ENCODE measurements at regions not wholly inside any gene's neighbourhood (a gene's known extent, or its start where the extent isn't known, plus 50 kb on each side); places are given as distances from the start of the nearest gene placed in this dataset.
A peak's percentile ranks its signal among the peaks of the same experiment; 100 is the strongest.

DNA sequence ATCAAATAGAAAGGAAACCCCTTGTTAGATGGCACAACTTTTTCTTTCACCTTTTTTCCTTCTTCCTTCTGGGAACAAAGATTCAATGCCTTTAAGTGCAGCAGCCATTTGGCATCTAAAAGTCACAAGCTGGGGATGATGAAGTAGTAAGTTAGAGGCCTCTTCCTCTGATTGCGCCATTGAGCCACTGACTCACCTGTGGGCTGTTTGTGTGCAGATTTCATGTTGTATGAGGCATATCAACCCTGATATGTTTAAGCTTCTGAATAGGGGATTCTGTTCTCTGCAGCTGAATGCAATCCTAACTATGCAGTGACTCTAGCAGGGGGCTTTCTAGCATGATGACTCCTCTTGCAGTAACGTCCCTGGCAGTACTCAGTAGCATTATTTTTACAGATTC lies 599.9 kb downstream of the CSNK1G3 start:
- no peak for FAIRE-seq
- BruUV-seq (replicated peaks) = no TSS peak
- ATAC-seq = no peak

GRCh38 chr5:124110942-124111341 lies 599.0 kb downstream of the CSNK1G3 start:
- Histone ChIP-seq H3K4me1 (ENCODE audit: insufficient read depth, low read length) (no peaks in the 10 kb centered on the region), H2AFZ (ENCODE audit: low read length) (no peak overlapping the region), H3K9me3 (ENCODE audit: low read length) (peaks cover 4% of the 10 kb centered on the region; the same call in 1 of the 2 replicates), H3K4me3 (replicated peaks in 1 of 3; ENCODE audit: insufficient read depth in 1 of 3, low read depth in 2 of 3, low read length in 3 of 3) (no peak overlapping the region), H3K27ac (ENCODE audit: extremely low read length, insufficient read depth, low read length) (no peak overlapping the region), H3K27me3 (ENCODE audit: control insufficient read depth in 1 of 2, insufficient read depth in 2 of 2, low read length in 2 of 2) (no peaks in the 10 kb centered on the region), H3K79me2 (ENCODE audit: insufficient read depth, low read length) (no peaks in the 10 kb centered on the region), H4K20me1 (ENCODE audit: insufficient read depth, low read length) (no peaks in the 10 kb centered on the region), H3K4me2 (ENCODE audit: low read depth, low read length) (no peak overlapping the region), H3K9ac (ENCODE audit: insufficient read depth, low read depth, low read length) (no peak overlapping the region), H3K36me3 (replicated peaks in 1 of 2; ENCODE audit: control insufficient read depth in 1 of 2, insufficient read depth in 2 of 2, low read length in 2 of 2) (no peaks in the 10 kb centered on the region)
- ChIA-PET CTCF (ENCODE audit: low intra/inter-chr PET ratio, low total read pairs) (no interaction called here), POLR2A (no interaction called here)
- no peak for ATAC-seq
- intact Hi-C loops (cut with micrococcal nuclease; ENCODE audit: unreplicated experiment) = no loop called here
- no peak for DNase-seq (ENCODE audit: low spot score)
- no peak for TF ChIP-seq POGK (CRISPR knock-in tag; conservative IDR thresholded peaks at IDR 0.05)
- TF ChIP-seq THAP8 (CRISPR knock-in tag; IDR thresholded peaks at IDR 0.05; ENCODE audit: borderline replicate concordance) = no peak
- TF ChIP-seq, protein P1, sequence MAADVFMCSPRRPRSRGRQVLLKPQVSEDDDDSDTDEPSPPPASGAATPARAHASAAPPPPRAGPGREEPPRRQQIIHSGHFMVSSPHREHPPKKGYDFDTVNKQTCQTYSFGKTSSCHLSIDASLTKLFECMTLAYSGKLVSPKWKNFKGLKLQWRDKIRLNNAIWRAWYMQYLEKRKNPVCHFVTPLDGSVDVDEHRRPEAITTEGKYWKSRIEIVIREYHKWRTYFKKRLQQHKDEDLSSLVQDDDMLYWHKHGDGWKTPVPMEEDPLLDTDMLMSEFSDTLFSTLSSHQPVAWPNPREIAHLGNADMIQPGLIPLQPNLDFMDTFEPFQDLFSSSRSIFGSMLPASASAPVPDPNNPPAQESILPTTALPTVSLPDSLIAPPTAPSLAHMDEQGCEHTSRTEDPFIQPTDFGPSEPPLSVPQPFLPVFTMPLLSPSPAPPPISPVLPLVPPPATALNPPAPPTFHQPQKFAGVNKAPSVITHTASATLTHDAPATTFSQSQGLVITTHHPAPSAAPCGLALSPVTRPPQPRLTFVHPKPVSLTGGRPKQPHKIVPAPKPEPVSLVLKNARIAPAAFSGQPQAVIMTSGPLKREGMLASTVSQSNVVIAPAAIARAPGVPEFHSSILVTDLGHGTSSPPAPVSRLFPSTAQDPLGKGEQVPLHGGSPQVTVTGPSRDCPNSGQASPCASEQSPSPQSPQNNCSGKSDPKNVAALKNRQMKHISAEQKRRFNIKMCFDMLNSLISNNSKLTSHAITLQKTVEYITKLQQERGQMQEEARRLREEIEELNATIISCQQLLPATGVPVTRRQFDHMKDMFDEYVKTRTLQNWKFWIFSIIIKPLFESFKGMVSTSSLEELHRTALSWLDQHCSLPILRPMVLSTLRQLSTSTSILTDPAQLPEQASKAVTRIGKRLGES (CRISPR knock-in tag; IDR thresholded peaks at IDR 0.05; ENCODE audit: borderline replicate concordance) = no peak
- TF ChIP-seq ZNF20 (CRISPR knock-in tag; IDR thresholded peaks at IDR 0.05) = no peak
- no TSS peak for BruUV-seq (replicated peaks)
- WGBS (ENCODE audit: low lambda C conversion rate) = 17% methylated on average over 1 of the region's 1 CpG
- FAIRE-seq = no peak
- in situ Hi-C loops (cut with HindIII; ENCODE audit: extremely low pct_ligation_motif_present, low pct_unique_long_range_greater_than_20kb) = no loop called here

More for the DNA sequence above, 599.9 kb downstream of the CSNK1G3 start:
- DNase-seq (ENCODE audit: low spot score) = no peak
- no peak overlapping the region for H3K4me3 ChIP-seq (replicated peaks in 1 of 3; ENCODE audit: insufficient read depth in 1 of 3, low read depth in 2 of 3, low read length in 3 of 3)
- WGBS (ENCODE audit: low lambda C conversion rate) = 0% methylated on average over 2 of the region's 2 CpGs
- intact Hi-C loops (cut with micrococcal nuclease; ENCODE audit: unreplicated experiment) = no loop called here
- H3K9ac ChIP-seq (ENCODE audit: insufficient read depth, low read depth, low read length) = no peak overlapping the region
- ChIA-PET POLR2A (no interaction called here), CTCF (ENCODE audit: low intra/inter-chr PET ratio, low total read pairs) (no interaction called here)
- H4K20me1 ChIP-seq (ENCODE audit: insufficient read depth, low read length) = no peaks in the 10 kb centered on the region
- no peaks in the 10 kb centered on the region for H3K79me2 ChIP-seq (ENCODE audit: insufficient read depth, low read length)
- no peak overlapping the region for H2AFZ ChIP-seq (ENCODE audit: low read length)
- no peak overlapping the region for H3K27ac ChIP-seq (ENCODE audit: extremely low read length, insufficient read depth, low read length)
- H3K4me1 ChIP-seq (ENCODE audit: insufficient read depth, low read length) = no peaks in the 10 kb centered on the region
- in situ Hi-C loops (cut with HindIII; ENCODE audit: extremely low pct_ligation_motif_present, low pct_unique_long_range_greater_than_20kb) = no loop called here
- no peak overlapping the region for H3K4me2 ChIP-seq (ENCODE audit: low read depth, low read length)
- H3K36me3 ChIP-seq (replicated peaks in 1 of 2; ENCODE audit: control insufficient read depth in 1 of 2, insufficient read depth in 2 of 2, low read length in 2 of 2) = no peaks in the 10 kb centered on the region
- no peaks in the 10 kb centered on the region for H3K27me3 ChIP-seq (ENCODE audit: control insufficient read depth in 1 of 2, insufficient read depth in 2 of 2, low read length in 2 of 2)
- TF ChIP-seq ZNF564 (CRISPR knock-in tag; IDR thresholded peaks at IDR 0.05) = no peak
- no peak for TF ChIP-seq NR0B2 (CRISPR knock-in tag; IDR thresholded peaks at IDR 0.05)
- no peak for TF ChIP-seq SOX5 (CRISPR knock-in tag; IDR thresholded peaks at IDR 0.05; ENCODE audit: borderline replicate concordance)
- peak; percentile 5; the same call in 1 of the 2 replicates for TF ChIP-seq CEBPB (IDR thresholded peaks at IDR 0.05; ENCODE audit: borderline replicate concordance, low read depth, low read length)
- TF ChIP-seq ATF1 (CRISPR knock-in tag; IDR thresholded peaks at IDR 0.05) = no peak
- peaks cover 4% of the 10 kb centered on the region; the same call in 1 of the 2 replicates for H3K9me3 ChIP-seq (ENCODE audit: low read length)
